ENCODE measurements at regions not wholly inside any gene's neighbourhood (a gene's known extent, or its start where the extent isn't known, plus 50 kb on each side); places are given as distances from the start of the nearest gene placed in this dataset.
"Not testable (repeated sequence)": the region's sequence is repeated elsewhere in the genome, so short reads cannot be mapped to it uniquely, and the experiment has no call there.

- no peak for DNase-seq
Observed at GRCh38 chr17:31798205-31798724, 60.8 kb downstream of the COPRS start.

DNA sequence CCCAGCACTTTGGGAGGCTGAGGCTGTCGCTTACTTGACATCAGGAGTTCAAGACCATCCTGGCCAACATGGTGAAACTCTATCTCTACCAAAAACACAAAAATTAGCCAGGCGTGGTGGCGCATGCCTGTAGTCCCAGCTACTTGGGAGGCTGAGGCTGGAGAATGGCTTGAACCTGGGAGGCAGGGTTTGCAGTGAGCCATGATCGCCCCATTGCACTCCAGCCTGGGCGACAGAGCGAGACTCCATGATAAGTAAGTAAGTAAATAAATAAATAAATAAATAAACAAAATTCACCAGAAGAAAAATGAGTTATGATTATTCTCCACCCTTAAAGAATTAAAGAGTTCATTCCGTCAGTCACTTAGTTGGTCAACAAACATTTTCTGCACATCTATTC lies 63.1 kb downstream of the COPRS start:
- DNase-seq = not testable (repeated sequence)

DNA sequence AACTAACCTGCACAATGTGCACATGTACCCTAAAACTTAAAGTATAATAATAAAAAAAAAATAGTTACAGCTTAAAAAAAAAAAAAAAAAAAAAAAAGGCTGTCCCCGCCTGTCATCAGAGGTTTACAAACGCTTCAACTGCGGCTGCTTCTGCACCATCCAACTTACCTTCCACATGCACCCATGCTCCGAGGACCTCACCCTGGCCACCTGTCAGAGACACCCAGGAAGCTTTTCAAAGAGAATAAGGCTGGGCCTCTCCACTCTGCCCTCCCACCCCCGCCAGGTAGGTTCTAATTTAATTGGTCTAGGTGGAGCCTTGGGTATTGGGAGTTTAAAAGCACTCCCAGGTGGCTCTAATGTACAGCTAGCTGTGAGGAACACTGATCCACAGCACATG lies 64.9 kb downstream of the COPRS start:
- no peak for DNase-seq

DNA sequence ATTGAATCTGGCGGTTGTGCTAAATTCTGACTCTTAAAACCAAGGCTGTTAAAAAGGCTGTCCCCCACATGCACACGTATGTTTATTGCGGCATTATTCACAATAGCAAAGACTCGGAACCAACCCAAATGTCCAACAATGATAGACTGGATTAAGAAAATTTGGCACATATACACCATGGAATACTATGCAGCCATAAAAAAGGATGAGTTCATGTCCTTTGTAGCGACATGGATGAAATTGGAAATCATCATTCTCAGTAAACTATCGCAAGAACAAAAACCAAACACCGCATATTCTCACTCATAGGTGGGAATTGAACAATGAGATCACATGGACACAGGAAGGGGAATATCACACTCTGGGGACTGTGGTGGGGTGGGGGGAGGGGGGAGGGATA lies 65.4 kb downstream of the COPRS start:
- not testable (repeated sequence) for DNase-seq

DNA sequence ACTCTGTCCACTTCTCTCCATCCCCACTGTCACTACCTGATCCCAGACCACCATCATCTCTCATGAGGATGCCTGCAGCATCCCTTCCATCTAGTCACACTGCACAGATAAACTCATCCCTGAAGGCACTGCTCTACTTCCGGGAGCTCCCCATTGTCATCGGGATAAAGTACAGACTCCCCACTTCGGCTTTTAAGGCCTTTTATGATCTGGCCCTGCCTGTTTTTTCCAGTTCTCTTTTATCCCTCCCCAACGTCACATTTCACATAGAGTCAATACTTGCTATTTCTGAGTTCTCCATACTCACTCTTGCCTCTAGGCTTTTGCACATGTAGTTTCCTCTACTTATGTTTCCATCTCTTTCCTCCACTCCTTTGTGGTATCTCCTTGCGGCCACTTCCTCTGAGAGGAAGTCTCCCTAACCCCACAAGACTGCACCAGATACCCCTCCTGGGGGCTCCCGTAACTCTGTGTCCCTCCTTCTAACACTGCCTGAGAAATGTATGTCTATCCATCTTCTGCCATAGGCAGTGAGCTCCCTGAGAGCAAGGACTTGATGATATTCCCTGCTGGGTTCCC lies 66.9 kb downstream of the COPRS start:
- no peak for DNase-seq

GRCh38 chr17:31789707-31790505 lies 69.1 kb downstream of the COPRS start:
- DNase-seq = no peak

GRCh38 chr17:31788956-31789355 lies 70.1 kb downstream of the COPRS start:
- DNase-seq = no peak

- no peak for DNase-seq
Observed at GRCh38 chr17:31788571-31788946, 70.5 kb downstream of the COPRS start.

GRCh38 chr17:31787857-31788570 lies 71.0 kb downstream of the COPRS start:
- DNase-seq = peak in 41 of 58 donors; percentile 0 to 75 (median 23)

DNA sequence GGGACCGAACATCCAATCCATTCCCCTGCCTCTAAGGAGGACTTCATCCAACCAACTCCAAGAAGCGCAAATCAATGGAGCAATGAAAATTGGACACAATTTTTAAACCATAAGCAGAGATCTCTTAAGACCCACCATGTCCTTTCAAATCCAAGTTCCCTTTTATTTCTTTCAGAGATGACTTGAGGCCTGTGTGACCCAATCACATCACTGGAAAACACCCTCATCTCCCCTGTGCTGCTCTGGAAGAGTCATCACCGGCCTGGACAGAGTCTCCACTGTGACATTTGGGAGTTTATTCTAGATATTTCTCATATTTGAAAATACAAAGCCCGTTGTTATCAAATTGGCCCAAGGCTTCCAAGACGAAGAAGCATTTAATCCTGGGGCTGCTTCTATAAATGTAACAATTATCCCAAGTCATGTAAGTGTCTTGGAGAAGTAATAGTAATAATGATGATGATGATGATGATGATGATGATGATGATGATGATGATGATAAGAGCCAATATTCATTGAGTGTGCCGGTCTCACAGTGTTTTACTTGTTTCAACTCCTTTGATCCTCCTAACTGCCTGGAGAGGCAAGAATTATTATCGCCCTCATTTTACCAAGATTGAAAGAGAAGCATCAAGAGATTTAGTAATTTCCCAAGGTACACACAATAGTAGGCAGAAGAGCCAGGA lies 72.1 kb downstream of the COPRS start:
- no peak for DNase-seq

DNA sequence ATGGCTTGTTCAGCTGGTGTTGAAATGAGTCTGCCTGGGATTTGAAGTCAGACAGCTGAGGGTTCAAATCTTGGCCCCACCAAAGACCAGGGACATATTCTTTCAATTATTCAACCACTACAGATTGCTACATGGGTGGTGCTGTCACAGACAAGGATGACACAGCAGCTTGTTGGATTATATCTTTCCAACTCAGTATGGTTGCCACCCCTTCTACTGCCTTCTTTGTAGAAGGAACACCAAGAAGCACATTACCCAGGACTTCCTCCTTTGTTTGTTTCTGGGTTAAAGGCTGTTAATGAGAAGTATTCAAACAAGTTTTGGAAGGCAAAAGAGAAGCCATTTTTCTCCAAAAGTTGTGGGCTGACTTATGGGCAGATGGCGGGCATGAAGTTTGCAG lies 78.6 kb downstream of the COPRS start:
- DNase-seq = no peak

DNA sequence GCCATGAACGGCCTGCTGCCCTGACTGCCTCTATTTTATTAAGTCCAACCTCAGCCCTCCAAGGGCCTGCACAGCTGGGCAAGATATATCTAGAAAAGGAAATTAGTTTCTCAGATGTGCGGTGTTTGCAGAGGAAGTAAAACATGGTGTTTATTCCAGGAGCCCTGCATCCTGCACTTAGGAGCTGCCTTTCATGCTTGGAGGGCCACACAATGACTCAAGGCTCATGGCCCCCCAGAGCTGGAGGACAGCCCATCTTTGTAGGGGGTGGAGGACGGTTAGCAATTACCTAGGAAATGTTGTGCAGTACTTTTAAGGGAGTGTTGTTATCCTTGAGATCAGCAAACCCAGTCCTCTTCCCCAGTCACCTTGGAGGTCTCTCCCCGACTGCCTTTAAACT lies 80.5 kb downstream of the COPRS start:
- no peak for DNase-seq

- DNase-seq = not testable (repeated sequence)
Observed at GRCh38 chr17:31771328-31771727, 87.7 kb downstream of the COPRS start.

DNA sequence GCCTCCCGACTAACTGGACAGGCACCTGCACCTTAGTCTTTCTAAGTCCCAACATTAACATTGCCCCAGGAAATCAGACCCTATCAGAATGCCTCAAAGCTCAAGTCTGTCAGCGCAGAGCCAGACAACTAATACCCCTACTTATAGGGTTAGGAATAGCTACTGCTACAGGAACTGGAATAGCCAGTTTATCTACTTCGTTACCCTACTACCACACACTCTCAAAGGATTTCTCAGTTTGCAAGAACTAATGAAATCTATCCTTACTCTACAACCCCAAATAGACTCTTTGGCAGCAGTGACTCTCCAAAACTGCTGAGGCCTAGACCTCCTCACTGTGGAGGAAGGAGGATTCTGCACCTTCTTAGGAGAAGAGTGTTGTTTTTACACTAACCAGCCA lies 88.5 kb downstream of the COPRS start:
- not testable (repeated sequence) for DNase-seq

DNA sequence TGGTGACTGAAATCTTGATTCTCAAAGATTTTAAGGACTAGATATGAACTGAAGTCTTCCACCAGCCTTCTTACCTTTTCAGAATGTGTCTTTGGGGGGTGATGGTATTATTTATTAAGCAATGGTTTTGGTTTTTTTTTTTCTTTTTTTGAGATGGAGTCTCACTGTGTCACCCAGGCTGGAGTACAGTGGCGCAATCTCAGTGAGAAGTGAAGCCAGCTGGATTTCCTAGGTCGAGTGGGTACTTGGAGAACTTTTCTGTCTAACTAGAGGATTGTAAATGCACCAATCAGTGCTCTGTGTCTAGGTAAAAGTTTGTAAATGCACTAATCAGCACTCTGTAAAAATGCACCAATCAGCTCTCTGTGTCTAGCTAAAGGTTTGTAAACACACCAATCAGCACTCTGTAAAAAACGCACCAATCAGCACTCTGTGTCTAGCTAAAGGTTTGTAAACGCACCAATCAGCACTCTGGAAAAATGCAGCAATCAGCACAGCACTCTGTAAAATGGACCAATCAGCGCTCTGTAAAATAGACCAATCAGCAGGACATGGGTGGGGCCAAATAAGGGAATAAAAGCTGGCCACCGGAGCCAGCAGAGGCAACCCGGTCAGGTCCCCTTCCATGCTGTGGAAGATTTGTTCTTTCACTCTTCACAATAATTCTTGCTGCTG lies 97.1 kb downstream of the COPRS start:
- not testable (repeated sequence) for DNase-seq

DNA sequence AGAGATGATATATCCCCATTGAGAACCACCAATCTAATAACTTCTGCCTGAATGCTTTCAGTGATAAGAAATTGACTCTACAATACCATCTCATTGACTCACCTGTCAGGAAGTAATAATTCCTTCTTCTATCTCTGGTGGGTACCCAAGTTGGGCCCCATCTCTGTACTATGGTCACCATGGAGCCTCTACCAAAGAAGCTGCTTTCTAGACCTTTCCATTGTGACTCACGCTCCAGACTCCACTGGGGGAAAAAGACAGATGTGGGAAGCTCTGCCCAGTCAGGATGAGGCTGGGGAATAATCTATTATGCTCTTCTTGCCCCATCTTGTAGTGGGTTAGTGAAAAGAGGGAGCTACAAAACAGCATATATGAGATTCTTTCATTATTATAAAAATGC lies 100.4 kb downstream of the COPRS start:
- DNase-seq = no peak

- no peak for DNase-seq
Observed at GRCh38 chr17:31757097-31757496, 101.9 kb downstream of the COPRS start.

DNA sequence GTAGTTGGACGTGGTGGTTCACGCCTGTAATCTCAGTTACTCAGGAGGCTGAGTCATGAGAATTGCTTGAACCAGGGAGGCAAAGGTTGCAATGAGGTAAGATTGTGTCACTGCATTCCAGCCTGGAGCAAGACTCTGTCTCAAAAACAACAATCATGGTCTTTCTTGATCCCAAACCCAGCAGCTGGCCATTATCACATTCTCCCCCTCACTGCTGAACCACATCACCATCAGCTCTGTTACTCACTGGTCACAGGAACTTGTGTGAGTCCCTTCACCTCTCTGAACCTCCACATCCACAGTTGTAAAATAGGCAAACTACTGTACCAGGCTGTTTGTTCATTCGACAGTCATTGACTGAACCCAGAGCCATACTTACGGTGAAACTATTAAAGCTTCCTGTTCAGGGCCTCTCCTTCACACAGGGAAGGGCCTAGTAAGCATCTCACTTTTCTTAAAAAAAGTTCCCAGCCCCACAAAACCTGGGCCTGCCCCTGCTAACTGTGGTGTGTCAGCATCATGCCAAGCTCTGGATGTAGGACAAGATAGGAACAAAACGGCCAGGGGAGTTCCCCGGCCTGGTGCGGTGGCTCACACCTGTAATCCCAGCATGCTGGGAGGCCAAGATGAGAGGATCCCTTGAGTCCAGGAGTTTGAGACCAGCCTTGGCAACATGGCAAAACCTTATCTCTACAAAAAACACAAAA lies 104.7 kb downstream of the COPRS start:
- no peak for DNase-seq

DNA sequence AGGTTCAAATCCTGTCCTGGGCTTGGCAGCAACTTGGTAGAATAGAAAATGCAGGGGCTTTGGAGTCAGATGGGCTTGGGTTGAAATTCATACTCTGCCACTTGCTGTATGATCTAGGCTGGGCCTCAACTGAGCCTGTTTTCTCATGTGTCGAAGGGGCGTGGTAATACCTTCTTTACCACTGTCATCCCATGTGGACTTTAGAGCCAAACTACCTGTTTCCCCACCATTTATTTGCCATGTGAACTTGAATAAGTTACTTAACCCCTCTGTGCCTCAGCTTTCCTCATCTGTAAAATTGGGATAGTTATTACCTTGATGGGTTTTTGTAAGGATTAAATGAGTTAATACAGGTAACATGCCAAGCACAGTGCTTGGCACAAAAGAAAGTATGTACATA lies 106.0 kb downstream of the COPRS start:
- DNase-seq = no peak

DNA sequence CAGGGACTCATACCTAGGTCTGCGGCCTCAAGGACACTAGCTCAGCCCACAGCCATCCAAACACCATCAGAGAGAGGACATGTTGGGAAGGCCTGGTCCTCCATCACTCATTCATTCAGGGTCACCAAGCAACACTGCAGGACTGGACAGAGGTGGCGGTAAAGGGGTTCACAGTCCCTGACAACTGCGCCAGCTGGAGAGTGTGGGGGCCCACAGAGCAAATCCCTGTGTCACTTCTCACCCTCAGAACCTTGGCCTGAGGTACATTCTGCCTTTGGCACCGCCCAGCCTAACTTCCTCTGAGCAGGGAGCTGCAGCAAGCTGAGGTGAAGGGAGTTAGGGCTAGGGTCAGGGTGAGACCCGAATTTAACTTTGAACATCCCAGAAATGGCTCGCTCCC lies 106.5 kb downstream of the COPRS start:
- no peak for DNase-seq

Data from anterior cingulate cortex (tissue), 58 donors.